Retina (tissue), 1 donor: ENCODE measurements at regions not wholly inside any gene's neighbourhood (a gene's known extent, or its start where the extent isn't known, plus 50 kb on each side); places are given as distances from the start of the nearest gene placed in this dataset.
A peak's percentile ranks its signal among the peaks of the same experiment; 100 is the strongest.

ENCODE experiments used
- DNase-seq: peaks from one replicate; pipeline ENCODE4 v3.0.0-alpha.2; 2016

- DNase-seq, result no peak
Observed at GRCh38 chr22:23405366-23405851, 174.7 kb downstream of the IGLL1 start.

- peak; percentile 62 for DNase-seq
Observed at GRCh38 chr22:23404689-23405365, 175.3 kb downstream of the IGLL1 start.

- no peak for DNase-seq
Observed at GRCh38 chr22:23403720-23404688, 176.1 kb downstream of the IGLL1 start.

GRCh38 chr22:23403152-23403719 lies 176.9 kb downstream of the IGLL1 start:
- DNase-seq, result no peak

GRCh38 chr22:23402275-23403151 lies 177.6 kb downstream of the IGLL1 start:
- peak; percentile 79 for DNase-seq

- DNase-seq, result no peak
Observed at GRCh38 chr22:23401910-23402274, 178.2 kb downstream of the IGLL1 start.

- DNase-seq, result no peak
Observed at GRCh38 chr22:23401111-23401909, 178.8 kb downstream of the IGLL1 start.

GRCh38 chr22:23400286-23400981 lies 179.7 kb downstream of the IGLL1 start:
- no peak for DNase-seq

GRCh38 chr22:23399367-23400285 lies 180.5 kb downstream of the IGLL1 start:
- no peak for DNase-seq

GRCh38 chr22:23398701-23399366 lies 181.3 kb downstream of the IGLL1 start:
- DNase-seq, result no peak

- DNase-seq, result no peak
Observed at GRCh38 chr22:23397613-23398567, 182.2 kb downstream of the IGLL1 start.

GRCh38 chr22:23397008-23397612 lies 183.0 kb downstream of the IGLL1 start:
- DNase-seq, result no peak

GRCh38 chr22:23396362-23397007 lies 183.6 kb downstream of the IGLL1 start:
- DNase-seq, result no peak

- DNase-seq, result no peak
Observed at GRCh38 chr22:23395530-23396361, 184.3 kb downstream of the IGLL1 start.

GRCh38 chr22:23394525-23395326 lies 185.4 kb downstream of the IGLL1 start:
- no peak for DNase-seq
